Medulla oblongata (tissue), 1 donor: ENCODE measurements at regions not wholly inside any gene's neighbourhood (a gene's known extent, or its start where the extent isn't known, plus 50 kb on each side); places are given as distances from the start of the nearest gene placed in this dataset.

Experiments used
- DNase-seq: peaks from one replicate; pipeline ENCODE4 v3.0.0-alpha.2; 2015; ENCODE audit errors: extremely low spot score

GRCh38 chrX:115491766-115492165 lies 69.2 kb upstream of the PLS3 start:
- DNase-seq: no peak

GRCh38 chrX:115493015-115493414 lies 68.0 kb upstream of the PLS3 start:
- DNase-seq: no peak

GRCh38 chrX:115494161-115494560 lies 66.8 kb upstream of the PLS3 start:
- DNase-seq: peak; percentile 69

DNA sequence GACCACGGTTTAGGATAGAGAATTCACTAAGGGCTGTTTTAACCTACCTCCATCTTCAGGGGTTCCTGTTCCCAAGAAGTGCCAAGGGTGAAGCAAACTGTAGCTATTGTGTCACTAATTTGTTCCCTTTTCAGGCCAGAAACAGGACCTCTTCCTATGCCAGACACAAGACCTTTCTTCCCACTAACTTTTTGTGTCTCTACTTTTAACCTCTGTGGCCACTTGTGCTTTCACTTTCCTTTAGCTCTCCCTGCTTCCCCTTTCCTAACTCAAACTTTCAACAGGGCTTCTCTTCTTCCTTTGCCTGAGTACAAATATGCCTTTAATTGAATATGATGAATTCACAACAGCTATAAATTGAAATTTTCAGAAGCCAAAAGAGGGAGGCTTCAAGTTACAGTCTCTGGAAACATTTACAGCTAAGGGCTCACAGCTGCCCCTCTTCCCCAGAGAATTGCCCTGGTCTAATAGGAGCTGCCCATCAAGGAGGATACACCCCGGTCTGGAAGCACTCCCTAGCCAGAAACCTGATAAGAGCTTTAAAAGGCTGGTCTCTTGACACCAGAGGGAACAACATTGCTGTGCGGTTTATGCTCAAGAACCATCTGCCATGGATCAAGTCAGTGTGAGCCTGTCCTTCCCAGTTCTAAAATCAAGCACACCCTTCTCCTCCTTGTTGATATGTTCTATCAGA lies 61.7 kb upstream of the PLS3 start:
- peak; percentile 50 for DNase-seq

DNA sequence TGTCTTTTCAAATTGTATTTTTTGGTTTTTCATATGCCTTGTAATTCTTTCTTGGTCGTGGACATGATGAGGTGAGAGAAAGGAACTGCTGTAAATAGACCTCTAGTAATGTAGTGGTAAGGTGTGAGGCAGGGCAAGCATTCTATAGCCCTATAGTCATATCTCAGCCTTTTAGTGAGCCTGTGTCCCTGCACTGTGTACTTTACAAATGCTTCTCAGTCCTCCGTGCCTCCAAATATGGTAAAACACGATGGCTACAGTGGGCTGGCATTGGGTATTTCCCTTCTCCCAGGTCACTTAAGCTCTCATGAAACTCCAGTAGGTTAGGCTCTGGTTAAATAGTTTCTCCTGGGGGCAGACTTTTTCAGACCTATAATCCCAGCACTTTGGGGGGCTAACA lies 57.9 kb upstream of the PLS3 start:
- no peak for DNase-seq

- DNase-seq: no peak
Observed at GRCh38 chrX:115504167-115504566, 56.8 kb upstream of the PLS3 start.
